ENCODE measurements at regions not wholly inside any gene's neighbourhood (a gene's known extent, or its start where the extent isn't known, plus 50 kb on each side); places are given as distances from the start of the nearest gene placed in this dataset.

DNA sequence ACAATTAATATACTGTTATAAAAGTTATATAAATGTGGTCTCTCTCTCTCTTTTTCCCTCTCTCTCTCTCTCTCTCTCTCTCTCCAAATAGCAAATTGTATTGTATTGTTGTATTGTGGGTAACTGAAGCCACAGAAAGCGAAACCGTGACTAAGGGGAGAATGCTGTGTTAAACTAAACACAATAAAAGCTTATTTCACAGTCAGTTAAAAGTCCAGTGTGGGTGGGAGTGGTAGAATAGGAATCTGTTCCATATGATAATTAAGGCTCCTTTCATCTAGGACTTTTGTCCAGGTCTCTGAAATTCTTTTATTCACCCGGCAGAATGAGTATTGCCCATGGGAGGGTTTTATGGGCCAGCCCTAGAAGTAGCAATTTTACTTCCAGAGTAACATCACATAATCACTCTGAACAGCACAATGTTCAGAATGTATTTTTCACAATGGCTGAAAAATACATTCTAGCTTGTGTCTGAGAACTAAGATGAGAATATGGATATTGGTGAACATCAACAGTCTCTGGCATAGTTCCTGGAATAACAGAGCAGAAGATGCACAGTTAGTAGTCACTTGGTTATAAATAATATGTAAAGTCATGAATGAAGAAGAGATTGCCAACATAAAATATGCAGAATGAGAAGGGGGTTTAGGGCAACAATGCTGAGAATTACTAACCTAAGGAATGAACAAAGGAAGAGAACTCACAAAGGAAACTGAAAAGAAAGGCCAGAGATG, 399.1 kb downstream of the PLCL1 start:
- TF ChIP-seq, protein P1, sequence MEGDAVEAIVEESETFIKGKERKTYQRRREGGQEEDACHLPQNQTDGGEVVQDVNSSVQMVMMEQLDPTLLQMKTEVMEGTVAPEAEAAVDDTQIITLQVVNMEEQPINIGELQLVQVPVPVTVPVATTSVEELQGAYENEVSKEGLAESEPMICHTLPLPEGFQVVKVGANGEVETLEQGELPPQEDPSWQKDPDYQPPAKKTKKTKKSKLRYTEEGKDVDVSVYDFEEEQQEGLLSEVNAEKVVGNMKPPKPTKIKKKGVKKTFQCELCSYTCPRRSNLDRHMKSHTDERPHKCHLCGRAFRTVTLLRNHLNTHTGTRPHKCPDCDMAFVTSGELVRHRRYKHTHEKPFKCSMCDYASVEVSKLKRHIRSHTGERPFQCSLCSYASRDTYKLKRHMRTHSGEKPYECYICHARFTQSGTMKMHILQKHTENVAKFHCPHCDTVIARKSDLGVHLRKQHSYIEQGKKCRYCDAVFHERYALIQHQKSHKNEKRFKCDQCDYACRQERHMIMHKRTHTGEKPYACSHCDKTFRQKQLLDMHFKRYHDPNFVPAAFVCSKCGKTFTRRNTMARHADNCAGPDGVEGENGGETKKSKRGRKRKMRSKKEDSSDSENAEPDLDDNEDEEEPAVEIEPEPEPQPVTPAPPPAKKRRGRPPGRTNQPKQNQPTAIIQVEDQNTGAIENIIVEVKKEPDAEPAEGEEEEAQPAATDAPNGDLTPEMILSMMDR (IDR thresholded peaks at IDR 0.05; ENCODE audit: low read depth, low read length) = no peak
- TF ChIP-seq EZH2phosphoT487 (IDR thresholded peaks at IDR 0.05; ENCODE audit: low read depth) = no peak

Data from OCI-LY3 (cell line).